Activated naive CD8-positive, alpha-beta T cell treated with anti-CD3 and anti-CD28 coated beads, Interleukin-2, amount 50 U/mL, for 24 hours (primary cell): ENCODE measurements at regions not wholly inside any gene's neighbourhood (a gene's known extent, or its start where the extent isn't known, plus 50 kb on each side); places are given as distances from the start of the nearest gene placed in this dataset.
A peak's percentile ranks its signal among the peaks of the same experiment; 100 is the strongest.

Experiments
- ATAC-seq: fragments of 150-1000 bp; cut with Tn5 transposase; one replicate; pipeline ENCODE4 v1.10.0; 2021
- DNase-seq: peaks from one replicate; pipeline ENCODE4 v3.0.0; 2021
- H3K27ac Mint-ChIP-seq: one replicate; pipeline ENCODE4 v1.8.0; 2021; ENCODE audit warnings: mild to moderate bottlenecking, mixed read lengths
- H3K27me3 Mint-ChIP-seq: one replicate; pipeline ENCODE4 v1.8.0; 2021; ENCODE audit warnings: mixed read lengths
- H3K36me3 Mint-ChIP-seq: one replicate; pipeline ENCODE4 v1.8.0; 2021; ENCODE audit warnings: low read depth, mixed read lengths
- H3K4me1 Mint-ChIP-seq: one replicate; pipeline ENCODE4 v1.8.0; 2021; ENCODE audit warnings: mixed read lengths
- H3K4me3 Mint-ChIP-seq: one replicate; pipeline ENCODE4 v1.8.0; 2021; ENCODE audit warnings: mild to moderate bottlenecking, moderate library complexity, mixed read lengths
- H3K9me3 Mint-ChIP-seq: one replicate; pipeline ENCODE4 v1.8.0; 2021; ENCODE audit warnings: mixed read lengths

DNA sequence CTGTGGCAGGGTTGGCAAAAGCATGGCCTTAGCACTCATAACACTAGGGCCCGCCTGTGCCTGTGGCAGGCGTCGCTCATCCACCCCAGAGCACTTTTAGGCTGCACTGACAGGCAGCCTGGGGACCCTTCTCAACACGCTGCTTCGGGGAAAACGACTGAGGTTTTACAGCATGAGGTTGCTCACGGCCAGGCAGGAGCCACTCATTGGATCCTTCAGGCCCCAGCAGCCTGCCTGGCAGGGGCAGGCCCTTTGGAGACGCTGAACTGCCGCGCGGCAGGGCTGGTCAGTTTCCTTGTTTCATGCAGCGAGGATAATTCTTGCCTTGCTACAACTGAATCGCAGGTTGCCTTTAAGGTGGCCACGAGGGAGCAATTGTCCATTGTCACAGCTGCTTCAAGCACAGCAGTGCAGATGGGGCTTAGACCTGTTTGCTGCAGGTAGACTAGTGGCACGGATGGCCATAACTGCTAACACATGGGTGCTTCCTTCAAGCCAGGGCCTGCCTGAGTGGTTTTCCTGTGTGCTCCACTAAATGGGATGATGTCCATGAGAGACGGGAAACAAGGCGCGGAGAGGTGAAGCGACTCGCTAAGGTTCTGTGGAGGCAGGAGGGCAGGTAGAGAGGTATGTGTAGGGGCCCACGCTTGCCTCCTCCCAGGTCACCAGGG lies 49.9 kb upstream of the HS6ST1 start:
- Mint-ChIP-seq H3K27me3 (peaks cover 2% of the 10 kb centered on the region), H3K36me3 (no peaks in the 10 kb centered on the region), H3K9me3 (no peaks in the 10 kb centered on the region), H3K27ac (no peak overlapping the region), H3K4me1 (peaks cover 7% of the 10 kb centered on the region), H3K4me3 (no peak overlapping the region)
- ATAC-seq (no peak), DNase-seq (no peak)

DNA sequence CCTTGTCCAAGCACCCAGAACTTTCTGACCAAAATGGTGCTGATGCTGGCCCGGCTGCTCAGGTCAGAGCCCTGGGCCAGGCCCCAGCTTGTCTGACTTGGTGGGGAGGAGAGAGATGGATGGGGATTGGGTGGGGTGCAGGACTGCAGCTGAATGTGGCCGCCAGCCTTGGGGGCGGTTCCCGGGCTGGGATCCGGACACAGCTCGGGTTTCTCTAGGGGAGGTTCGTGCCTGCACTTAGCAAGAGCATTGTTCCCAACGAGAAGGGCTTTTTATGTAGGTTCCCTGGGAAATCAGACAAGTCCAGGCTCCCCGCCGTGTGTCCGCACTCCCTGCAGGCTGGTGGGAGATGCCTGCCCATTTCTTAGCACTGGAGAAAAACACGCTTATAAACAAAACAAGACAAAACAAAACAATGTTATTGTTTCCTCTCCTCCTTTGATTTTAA lies 50.5 kb upstream of the HS6ST1 start:
- no peak overlapping the region for H3K27ac Mint-ChIP-seq
- H3K4me1 Mint-ChIP-seq = peaks cover 7% of the 10 kb centered on the region
- DNase-seq (no peak), ATAC-seq (no peak)
- H3K4me3 Mint-ChIP-seq = no peak overlapping the region
- peaks cover 2% of the 10 kb centered on the region for H3K27me3 Mint-ChIP-seq
- H3K36me3 Mint-ChIP-seq = no peaks in the 10 kb centered on the region
- no peaks in the 10 kb centered on the region for H3K9me3 Mint-ChIP-seq

DNA sequence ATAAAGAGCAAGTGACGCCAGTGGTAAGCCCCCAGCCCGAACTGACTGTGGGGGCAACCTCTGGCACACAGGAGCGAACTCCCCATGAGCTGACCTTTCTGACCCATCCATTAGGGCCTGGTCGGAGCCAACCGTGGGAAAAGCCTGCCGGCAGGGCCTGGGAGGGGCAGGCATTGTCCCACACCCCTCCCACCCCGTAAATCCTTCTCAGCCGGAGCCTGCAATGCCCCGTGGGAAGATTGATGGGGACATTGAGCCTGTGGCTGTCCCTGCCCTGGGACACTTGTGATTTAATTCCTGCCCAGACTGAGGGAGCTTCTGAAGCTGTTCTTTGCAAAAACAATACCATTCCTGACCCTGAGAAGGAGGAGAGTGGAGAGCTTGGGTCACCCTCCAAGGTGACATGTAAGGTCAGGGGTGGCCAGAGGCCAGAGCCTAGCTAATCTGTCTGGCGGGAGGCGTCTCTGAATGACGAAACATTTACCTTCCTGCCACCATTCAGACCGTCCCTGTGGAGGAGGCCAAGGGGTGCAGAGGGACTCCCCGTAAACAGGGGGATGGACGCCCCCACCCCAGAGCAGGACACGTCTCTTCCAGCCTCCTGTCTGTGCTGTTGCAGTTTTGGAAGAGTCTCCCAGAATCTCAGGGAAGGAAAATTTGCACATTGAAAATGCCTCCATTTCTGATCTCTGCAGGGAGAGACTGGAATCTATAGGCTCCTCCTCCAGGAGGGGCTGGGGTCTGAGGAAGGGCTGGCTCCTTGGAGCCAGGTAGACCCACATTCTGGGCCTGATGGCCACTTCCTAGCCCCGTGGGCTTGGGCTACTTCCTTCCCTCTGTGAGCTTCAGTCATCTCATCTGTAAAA lies 51.2 kb upstream of the HS6ST1 start:
- no peaks in the 10 kb centered on the region for H3K36me3 Mint-ChIP-seq
- H3K4me1 Mint-ChIP-seq = peaks cover 7% of the 10 kb centered on the region
- H3K27ac Mint-ChIP-seq = no peak overlapping the region
- no peaks in the 10 kb centered on the region for H3K9me3 Mint-ChIP-seq
- DNase-seq (no peak), ATAC-seq (no peak)
- H3K27me3 Mint-ChIP-seq = peaks cover 2% of the 10 kb centered on the region
- no peak overlapping the region for H3K4me3 Mint-ChIP-seq

DNA sequence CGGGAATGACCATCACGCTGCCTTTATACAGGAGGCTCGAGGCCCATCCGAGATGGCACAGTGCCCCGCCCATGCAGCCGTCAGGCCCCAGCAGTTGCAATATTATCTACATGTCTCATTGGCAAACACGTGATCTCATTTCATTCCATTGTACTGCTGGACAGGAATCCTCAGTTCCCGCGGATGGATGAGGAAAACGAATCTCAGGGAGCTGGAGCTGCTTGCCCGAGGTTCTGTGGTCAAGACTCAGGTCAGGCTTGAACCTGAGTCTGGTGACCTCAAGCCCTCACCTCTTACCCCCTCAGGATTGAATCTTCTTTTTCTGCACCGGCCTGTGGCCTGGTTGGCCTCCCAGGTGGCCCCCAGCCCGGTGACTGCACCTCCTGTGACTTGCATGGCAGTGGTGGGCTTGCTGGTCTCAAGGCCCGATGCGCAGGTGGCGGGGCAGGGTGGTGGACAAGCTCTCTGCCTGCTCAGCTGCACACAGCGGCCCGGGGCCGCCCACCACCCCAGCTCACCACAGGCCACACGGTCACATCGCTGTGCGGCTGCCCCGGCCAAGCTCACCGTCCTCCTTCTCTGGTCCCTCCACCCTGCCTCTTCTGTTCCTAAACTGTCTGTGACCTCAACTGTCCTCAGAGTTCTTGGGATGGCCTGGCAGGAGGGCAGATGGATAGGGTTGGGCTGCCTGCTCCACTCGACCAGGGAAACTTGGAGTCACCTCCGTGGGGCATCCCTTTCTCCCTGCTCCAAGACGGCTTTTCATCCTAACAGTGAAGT lies 52.0 kb upstream of the HS6ST1 start:
- no peak for DNase-seq
- Mint-ChIP-seq H3K4me3 (no peak overlapping the region), H3K9me3 (no peaks in the 10 kb centered on the region), H3K27ac (no peak overlapping the region), H3K4me1 (peaks cover 7% of the 10 kb centered on the region), H3K27me3 (peaks cover 2% of the 10 kb centered on the region), H3K36me3 (no peaks in the 10 kb centered on the region)
- no peak for ATAC-seq

DNA sequence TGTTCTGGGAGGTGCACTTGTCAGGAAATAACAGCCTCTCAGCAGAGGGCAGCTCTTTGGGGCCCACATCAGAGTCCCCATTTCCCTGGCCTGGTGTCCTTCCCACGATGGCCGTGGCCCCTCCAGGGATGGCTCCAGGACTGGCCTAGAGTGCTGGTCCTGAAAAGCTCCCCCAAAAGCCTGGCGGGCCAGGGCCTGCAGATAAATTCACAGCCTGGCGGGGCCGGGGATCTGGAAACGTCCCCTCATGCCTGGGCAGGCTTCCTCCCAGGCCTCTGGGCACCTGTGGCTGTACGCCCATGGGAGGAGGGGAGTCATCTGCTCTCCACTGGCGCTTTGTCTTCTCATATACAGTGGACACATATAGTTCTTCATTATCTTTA lies 52.6 kb upstream of the HS6ST1 start:
- H3K27ac Mint-ChIP-seq = no peak overlapping the region
- H3K4me1 Mint-ChIP-seq = peaks cover 7% of the 10 kb centered on the region
- H3K27me3 Mint-ChIP-seq = peaks cover 2% of the 10 kb centered on the region
- no peaks in the 10 kb centered on the region for H3K9me3 Mint-ChIP-seq
- no peaks in the 10 kb centered on the region for H3K36me3 Mint-ChIP-seq
- H3K4me3 Mint-ChIP-seq = no peak overlapping the region
- no peak for ATAC-seq
- no peak for DNase-seq

DNA sequence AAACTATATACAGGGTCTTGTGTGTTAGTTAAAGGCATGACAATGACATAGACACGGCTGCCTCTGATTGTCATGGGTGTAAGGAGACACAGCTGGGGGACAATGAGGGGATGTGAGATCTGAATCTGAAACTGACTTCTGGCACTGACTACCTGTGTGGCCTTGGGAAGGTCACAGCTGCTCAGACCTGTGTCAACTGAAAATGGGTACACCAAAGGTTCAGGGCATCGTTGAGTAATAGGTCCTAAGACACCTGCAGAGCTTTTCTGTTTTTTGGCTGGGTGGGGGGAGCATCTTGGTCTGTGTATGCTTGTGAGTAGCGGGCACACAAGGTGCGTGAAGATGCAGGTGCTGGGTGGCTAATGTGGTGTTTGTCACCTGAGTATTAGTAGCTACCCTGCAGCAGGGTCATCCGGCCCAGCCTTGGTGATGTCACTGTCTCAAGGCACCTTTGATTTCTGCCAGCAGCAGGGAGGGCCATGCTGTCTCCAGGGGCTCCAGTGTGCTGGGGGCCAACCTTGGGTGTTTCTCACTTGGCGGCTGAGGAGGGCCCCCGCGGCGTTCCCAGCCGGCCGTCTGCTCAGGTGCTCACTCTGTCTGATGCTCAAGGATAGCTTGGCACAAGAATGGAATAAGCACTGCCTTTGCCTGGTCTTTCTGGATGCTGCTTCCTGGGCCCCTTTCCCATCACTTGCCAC lies 53.1 kb upstream of the HS6ST1 start:
- ATAC-seq (no peak), DNase-seq (no peak)
- H3K4me3 Mint-ChIP-seq = no peak overlapping the region
- H3K27me3 Mint-ChIP-seq = peaks cover 2% of the 10 kb centered on the region
- no peaks in the 10 kb centered on the region for H3K36me3 Mint-ChIP-seq
- H3K9me3 Mint-ChIP-seq = no peaks in the 10 kb centered on the region
- H3K27ac Mint-ChIP-seq = no peak overlapping the region
- peaks cover 7% of the 10 kb centered on the region for H3K4me1 Mint-ChIP-seq

DNA sequence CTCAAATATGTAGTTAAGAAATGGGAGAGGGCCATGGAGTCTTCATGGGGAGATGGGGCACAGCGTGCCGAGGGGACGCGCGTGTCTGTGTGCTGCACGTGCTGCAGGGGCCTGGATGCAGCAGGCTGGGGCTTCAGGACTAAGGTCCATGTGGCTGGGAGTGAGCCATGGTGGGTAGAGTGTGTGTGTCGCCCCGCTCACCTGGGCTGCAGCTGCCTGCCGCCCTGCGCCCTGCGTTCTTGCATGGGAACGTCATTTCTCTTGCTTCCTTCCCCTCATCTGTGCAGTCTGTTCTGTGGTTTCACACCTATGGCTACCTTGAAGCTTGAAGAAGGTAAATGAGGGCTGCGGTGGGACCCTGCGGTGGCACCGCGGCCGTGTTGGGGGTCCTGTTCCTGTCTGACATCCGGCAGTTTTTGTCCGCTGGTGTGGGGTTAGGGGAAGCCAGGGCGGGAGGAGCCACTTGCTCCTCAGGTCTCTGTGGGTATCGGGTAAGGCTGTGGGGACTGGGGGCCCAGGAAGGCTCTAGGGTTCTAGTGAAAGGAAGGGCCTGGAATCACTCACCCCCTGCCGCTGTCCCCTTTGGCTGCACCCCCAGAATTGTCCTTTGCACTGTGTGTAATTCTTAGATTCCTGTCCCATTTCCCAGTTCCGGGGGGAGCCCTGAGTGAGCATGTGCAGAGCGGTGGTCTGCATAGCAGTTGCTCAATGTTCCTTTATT lies 54.1 kb upstream of the HS6ST1 start:
- peak; percentile 7 for DNase-seq
- H3K36me3 Mint-ChIP-seq = no peaks in the 10 kb centered on the region
- H3K4me3 Mint-ChIP-seq = no peak overlapping the region
- H3K9me3 Mint-ChIP-seq = no peaks in the 10 kb centered on the region
- H3K27me3 Mint-ChIP-seq = peaks cover 2% of the 10 kb centered on the region
- peak; percentile 16 for ATAC-seq
- H3K27ac Mint-ChIP-seq = no peak overlapping the region
- peaks cover 7% of the 10 kb centered on the region for H3K4me1 Mint-ChIP-seq

DNA sequence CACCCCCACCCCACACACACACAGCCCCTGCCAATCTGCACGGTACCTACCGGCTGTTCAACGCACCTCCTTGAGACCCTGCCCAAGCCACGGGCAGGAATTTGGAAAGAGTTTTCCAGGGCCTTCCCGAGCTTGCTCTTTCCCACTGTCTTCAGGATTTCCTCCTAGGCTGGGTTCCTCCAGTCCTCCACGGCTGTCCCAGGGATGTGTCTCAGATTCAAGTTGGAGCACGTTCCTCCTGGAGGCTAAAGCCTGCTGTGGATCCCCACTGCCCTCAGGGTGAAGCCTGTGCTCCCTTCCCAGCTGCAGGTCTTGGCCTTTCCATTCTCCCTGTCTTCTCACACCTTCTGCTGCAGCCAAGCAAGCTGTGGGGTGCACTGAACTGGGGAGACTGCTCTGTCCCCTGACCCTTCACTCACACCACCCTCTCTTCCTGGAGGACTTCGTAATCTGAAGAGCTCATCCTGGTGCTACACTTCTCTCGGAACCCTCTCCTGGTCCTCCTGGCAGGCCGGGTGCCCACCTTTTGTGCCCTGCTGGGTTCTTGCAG lies 54.9 kb upstream of the HS6ST1 start:
- H3K9me3 Mint-ChIP-seq = no peaks in the 10 kb centered on the region
- no peaks in the 10 kb centered on the region for H3K36me3 Mint-ChIP-seq
- DNase-seq (no peak), ATAC-seq (no peak)
- peaks cover 7% of the 10 kb centered on the region for H3K4me1 Mint-ChIP-seq
- no peak overlapping the region for H3K4me3 Mint-ChIP-seq
- H3K27me3 Mint-ChIP-seq = peaks cover 2% of the 10 kb centered on the region
- no peak overlapping the region for H3K27ac Mint-ChIP-seq

DNA sequence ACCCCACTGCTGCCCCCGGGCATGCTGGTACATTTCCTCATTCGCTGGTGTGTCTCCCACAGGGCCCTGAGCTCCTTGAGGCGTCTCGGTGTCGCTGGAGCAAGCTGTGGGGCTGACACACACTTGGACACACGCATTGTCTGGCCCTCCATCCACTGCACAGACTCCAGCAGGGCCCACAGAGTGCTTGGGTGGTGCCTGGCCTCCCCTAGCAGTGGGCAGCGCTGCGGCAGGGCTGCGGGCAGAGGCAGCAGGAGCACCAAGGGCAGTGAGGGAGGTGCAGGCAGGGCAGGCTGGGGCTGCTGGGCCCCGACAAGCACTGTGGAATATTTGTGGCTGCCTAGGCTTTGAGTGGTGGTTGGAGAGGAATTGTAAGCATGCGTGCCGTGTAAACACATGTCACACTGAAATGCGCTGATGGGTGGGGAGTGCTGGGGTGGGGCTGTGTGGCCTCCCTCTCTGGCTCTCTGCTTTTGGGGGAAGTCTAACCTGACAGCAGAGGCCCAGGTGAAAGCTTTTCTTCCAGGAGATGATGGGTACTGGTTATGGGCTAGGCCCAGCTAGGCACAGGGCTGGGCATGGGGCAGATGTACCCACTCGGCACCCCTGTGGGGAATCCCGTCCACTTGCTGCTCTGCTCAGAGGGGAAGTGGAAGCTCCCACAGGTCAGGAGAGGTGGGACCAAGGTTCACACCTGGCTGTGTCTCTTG lies 55.5 kb upstream of the HS6ST1 start:
- Mint-ChIP-seq H3K4me1 (peaks cover 7% of the 10 kb centered on the region), H3K27ac (no peak overlapping the region), H3K36me3 (no peaks in the 10 kb centered on the region), H3K9me3 (no peaks in the 10 kb centered on the region), H3K27me3 (peaks cover 2% of the 10 kb centered on the region), H3K4me3 (no peak overlapping the region)
- DNase-seq (no peak), ATAC-seq (no peak)

DNA sequence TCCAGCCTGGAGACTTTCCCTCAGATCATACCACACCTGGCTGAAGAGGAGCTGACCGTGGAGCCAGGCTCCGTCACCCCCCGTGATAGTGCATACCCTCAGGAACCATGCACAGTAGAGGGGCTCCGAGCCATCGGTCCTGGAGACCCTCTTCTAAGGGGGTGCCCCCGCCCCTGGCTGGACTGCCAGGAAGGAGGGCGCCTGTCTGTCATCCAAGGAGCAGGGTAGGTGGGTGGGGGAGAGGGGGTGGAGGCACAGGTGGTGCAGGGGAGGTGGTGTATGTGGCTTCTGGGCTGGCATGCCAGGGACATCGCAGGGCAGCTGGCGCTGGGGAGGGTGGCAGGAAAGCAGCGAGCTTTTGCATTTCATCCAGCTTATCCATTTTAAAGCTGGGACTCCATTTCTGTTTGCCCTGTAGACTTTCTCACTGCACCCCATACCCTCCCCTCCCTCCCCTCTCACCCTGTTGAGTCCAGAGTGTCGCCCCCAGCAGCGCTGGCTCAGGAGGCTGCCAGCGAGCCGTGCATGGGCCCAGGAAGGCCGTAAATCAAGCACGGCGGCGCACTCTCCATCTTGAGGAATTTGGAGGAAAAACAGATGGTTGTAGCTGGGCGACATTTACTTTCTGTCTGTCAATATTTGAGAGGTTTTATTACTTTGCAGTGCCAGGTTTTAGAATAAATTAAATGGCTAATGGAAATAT lies 56.2 kb upstream of the HS6ST1 start:
- Mint-ChIP-seq H3K9me3 (no peaks in the 10 kb centered on the region), H3K27ac (no peak overlapping the region)

DNA sequence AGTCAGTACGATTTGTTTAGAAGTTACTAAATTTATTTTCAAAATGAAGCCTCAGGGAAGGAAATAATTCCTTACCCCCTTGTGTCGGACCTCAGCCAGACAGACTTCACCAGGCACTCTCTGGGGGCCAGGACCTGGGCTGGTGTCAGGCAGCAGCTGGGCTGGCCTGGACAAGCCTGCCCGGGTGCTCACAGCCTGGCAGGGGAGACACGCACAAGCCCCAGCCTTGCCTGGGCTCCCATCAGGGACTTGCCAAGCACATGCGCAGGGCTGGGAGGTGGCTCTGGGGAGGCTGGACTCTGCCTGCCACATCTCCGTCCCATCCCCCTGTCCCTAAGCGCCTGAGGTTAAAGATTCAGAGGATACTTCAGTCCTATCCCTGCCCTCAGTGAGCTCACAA lies 56.8 kb upstream of the HS6ST1 start:
- H3K4me3 Mint-ChIP-seq = no peak overlapping the region
- H3K27ac Mint-ChIP-seq = no peak overlapping the region
- peaks cover 7% of the 10 kb centered on the region for H3K4me1 Mint-ChIP-seq
- DNase-seq (no peak), ATAC-seq (no peak)
- no peaks in the 10 kb centered on the region for H3K36me3 Mint-ChIP-seq
- peaks cover 2% of the 10 kb centered on the region for H3K27me3 Mint-ChIP-seq
- H3K9me3 Mint-ChIP-seq = no peaks in the 10 kb centered on the region

More for the DNA sequence above, 56.2 kb upstream of the HS6ST1 start:
- H3K27me3 Mint-ChIP-seq = peaks cover 2% of the 10 kb centered on the region
- peaks cover 7% of the 10 kb centered on the region for H3K4me1 Mint-ChIP-seq
- ATAC-seq (no peak), DNase-seq (no peak)
- no peaks in the 10 kb centered on the region for H3K36me3 Mint-ChIP-seq
- H3K4me3 Mint-ChIP-seq = no peak overlapping the region

DNA sequence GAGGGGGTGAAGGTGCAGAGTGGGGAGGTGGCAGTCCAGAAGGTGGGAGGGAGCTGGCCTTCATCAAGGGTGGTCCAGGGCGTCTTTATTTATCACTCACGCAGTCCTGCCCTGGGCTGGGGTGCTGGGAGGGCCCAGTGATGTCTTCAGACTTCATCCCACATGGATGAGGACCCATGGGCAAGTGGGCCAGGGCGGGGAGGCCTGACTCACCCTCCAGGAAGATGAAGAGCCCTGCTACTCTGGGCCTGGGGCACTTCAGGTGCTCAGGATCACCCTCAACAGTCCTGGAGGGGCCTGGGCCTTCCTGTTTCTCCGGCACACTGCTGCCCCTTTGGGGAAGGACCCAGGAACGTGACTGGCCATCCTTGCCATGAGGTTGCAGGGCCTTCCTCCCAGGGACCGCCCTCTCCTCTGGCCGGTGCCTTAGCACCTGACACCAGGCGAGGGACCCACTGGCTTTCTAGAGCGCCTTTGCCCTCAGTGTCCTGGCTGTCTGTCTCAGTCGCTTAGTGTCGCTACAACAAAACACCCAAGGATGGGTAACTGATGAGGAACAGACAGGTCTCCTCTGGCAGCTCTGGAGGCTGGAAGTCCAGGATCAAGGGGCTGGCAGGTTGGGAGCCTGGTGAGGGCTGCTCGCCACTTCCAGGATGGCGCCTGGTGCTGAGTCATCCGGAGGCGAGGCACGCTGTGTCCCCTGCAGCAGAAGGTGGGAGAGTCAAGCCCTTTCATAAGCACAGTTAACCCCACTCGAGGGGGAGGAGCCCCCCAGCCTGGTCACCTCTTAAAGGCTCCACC lies 57.8 kb upstream of the HS6ST1 start:
- Mint-ChIP-seq H3K27me3 (peaks cover 2% of the 10 kb centered on the region), H3K4me3 (no peak overlapping the region), H3K27ac (no peak overlapping the region)

More for the DNA sequence above, 57.8 kb upstream of the HS6ST1 start:
- no peak for DNase-seq
- H3K4me1 Mint-ChIP-seq = peaks cover 7% of the 10 kb centered on the region
- H3K9me3 Mint-ChIP-seq = no peaks in the 10 kb centered on the region
- no peaks in the 10 kb centered on the region for H3K36me3 Mint-ChIP-seq
- no peak for ATAC-seq
